ENCODE measurements at regions not wholly inside any gene's neighbourhood (a gene's known extent, or its start where the extent isn't known, plus 50 kb on each side); places are given as distances from the start of the nearest gene placed in this dataset.

GRCh38 chr6:27726619-27727023 is 185.6 kb downstream of the OR2B2 start:
- TF ChIP-seq CTCF (conservative IDR thresholded peaks at IDR 0.05; ENCODE audit: low read depth in 2 of 2) = no peak
- TF ChIP-seq, protein P1, sequence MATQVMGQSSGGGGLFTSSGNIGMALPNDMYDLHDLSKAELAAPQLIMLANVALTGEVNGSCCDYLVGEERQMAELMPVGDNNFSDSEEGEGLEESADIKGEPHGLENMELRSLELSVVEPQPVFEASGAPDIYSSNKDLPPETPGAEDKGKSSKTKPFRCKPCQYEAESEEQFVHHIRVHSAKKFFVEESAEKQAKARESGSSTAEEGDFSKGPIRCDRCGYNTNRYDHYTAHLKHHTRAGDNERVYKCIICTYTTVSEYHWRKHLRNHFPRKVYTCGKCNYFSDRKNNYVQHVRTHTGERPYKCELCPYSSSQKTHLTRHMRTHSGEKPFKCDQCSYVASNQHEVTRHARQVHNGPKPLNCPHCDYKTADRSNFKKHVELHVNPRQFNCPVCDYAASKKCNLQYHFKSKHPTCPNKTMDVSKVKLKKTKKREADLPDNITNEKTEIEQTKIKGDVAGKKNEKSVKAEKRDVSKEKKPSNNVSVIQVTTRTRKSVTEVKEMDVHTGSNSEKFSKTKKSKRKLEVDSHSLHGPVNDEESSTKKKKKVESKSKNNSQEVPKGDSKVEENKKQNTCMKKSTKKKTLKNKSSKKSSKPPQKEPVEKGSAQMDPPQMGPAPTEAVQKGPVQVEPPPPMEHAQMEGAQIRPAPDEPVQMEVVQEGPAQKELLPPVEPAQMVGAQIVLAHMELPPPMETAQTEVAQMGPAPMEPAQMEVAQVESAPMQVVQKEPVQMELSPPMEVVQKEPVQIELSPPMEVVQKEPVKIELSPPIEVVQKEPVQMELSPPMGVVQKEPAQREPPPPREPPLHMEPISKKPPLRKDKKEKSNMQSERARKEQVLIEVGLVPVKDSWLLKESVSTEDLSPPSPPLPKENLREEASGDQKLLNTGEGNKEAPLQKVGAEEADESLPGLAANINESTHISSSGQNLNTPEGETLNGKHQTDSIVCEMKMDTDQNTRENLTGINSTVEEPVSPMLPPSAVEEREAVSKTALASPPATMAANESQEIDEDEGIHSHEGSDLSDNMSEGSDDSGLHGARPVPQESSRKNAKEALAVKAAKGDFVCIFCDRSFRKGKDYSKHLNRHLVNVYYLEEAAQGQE (IDR thresholded peaks at IDR 0.05; ENCODE audit: unreplicated experiment) = no peak
- TF ChIP-seq ZNF331 (CRISPR knock-in tag; IDR thresholded peaks at IDR 0.05; ENCODE audit: low read depth) = no peak
- TF ChIP-seq POLR2AphosphoS5 (IDR thresholded peaks at IDR 0.05; ENCODE audit: low read depth) = no peak
- TF ChIP-seq EZH2 (IDR thresholded peaks at IDR 0.05; ENCODE audit: low read depth, unreplicated experiment) = no peak
- TF ChIP-seq CREB1 (CRISPR knock-in tag; IDR thresholded peaks at IDR 0.05; ENCODE audit: low read depth) = 0 out of 2 replicates have a peak, but pooled peaks have one; percentile 4
- TF ChIP-seq, protein P2, sequence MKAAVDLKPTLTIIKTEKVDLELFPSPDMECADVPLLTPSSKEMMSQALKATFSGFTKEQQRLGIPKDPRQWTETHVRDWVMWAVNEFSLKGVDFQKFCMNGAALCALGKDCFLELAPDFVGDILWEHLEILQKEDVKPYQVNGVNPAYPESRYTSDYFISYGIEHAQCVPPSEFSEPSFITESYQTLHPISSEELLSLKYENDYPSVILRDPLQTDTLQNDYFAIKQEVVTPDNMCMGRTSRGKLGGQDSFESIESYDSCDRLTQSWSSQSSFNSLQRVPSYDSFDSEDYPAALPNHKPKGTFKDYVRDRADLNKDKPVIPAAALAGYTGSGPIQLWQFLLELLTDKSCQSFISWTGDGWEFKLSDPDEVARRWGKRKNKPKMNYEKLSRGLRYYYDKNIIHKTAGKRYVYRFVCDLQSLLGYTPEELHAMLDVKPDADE (IDR thresholded peaks at IDR 0.05) = no peak
